K562 (cell line): ENCODE measurements at regions not wholly inside any gene's neighbourhood (a gene's known extent, or its start where the extent isn't known, plus 50 kb on each side); places are given as distances from the start of the nearest gene placed in this dataset.

Source experiments
- DMBX1 ChIP-seq: fragments of 250-450 bp; sonication (Bioruptor Pico); IDR thresholded peaks from 2 replicates; pipeline ENCODE4 v1.8.0; 2022; ENCODE audit warnings: inconsistent platforms, mild to moderate bottlenecking, moderate library complexity, borderline replicate concordance
- ELF2 ChIP-seq: fragments of 250-450 bp; sonication (Bioruptor Pico); IDR thresholded peaks from 2 replicates; pipeline ENCODE4 v1.5.0; 2021; ENCODE audit warnings: mild to moderate bottlenecking
- EP400 ChIP-seq: fragments of 450-650 bp; IDR thresholded peaks from 2 replicates; pipeline ENCODE4 v1.6.1; 2017; ENCODE audit warnings: antibody characterized with exemption, mild to moderate bottlenecking, moderate library complexity
- HOMEZ ChIP-seq: fragments of 250-450 bp; sonication (Bioruptor Pico); IDR thresholded peaks from 2 replicates; pipeline ENCODE4 v1.4.0; 2020; ENCODE audit warnings: mild to moderate bottlenecking, moderate library complexity
- KLF13 ChIP-seq: fragments of 450-650 bp; IDR thresholded peaks from 2 replicates; pipeline ENCODE4 v1.6.1; 2016; ENCODE audit warnings: missing genetic modification characterization, low read depth, mild to moderate bottlenecking, missing compliant biosample characterization, moderate library complexity, borderline replicate concordance
- L3MBTL2 ChIP-seq: fragments of 450-650 bp; IDR thresholded peaks from 2 replicates; pipeline ENCODE4 v1.6.1; 2016; ENCODE audit warnings: mild to moderate bottlenecking, moderate library complexity
- MAFF ChIP-seq: IDR thresholded peaks from 2 replicates; pipeline ENCODE4 v1.6.1; 2012; ENCODE audit warnings: low read length, improper control_type of control experiment
- MAFG ChIP-seq: fragments of 450-650 bp; conservative IDR thresholded peaks from 2 replicates; pipeline ENCODE4 v1.6.1; 2016; ENCODE audit warnings: missing genetic modification characterization, missing compliant biosample characterization
- MAFK ChIP-seq: IDR thresholded peaks from 2 replicates; pipeline ENCODE4 v1.6.1; 2011; ENCODE audit warnings: low read length, improper control_type of control experiment
- MAX ChIP-seq: sonication (generic); formaldehyde crosslinking; IDR thresholded peaks from 2 replicates; pipeline ENCODE4 v1.9.0; 2022; ENCODE audit warnings: mild to moderate bottlenecking, missing genetic modification reagents
- NFIC ChIP-seq: fragments of 450-650 bp; IDR thresholded peaks from 2 replicates; pipeline ENCODE4 v1.6.1; 2017; ENCODE audit warnings: mild to moderate bottlenecking, inconsistent platforms
- NR2C2 ChIP-seq, 2 experiments: fragments of 200-800 bp in 1 of 2; sonication (Bioruptor generic) in 1 of 2; sonication (generic) in 1 of 2; formaldehyde crosslinking in 1 of 2; IDR thresholded peaks; 2 replicates each; pipeline versions ENCODE4 v1.6.1 to v1.8.0; 2016 to 2022; ENCODE audit warnings: mild to moderate bottlenecking in 1 of 2, missing compliant biosample characterization in 1 of 2, missing genetic modification characterization in 1 of 2, missing genetic modification reagents in 1 of 2
- OTX1 ChIP-seq: fragments of 450-650 bp; formaldehyde crosslinking; IDR thresholded peaks from 2 replicates; pipeline ENCODE4 v1.4.0; 2022; ENCODE audit warnings: mild to moderate bottlenecking
- TAF1 ChIP-seq: IDR thresholded peaks from 2 replicates; pipeline ENCODE4 v1.6.1; 2011; ENCODE audit warnings: mild to moderate bottlenecking, low read length, moderate library complexity; ENCODE audit not compliant: insufficient read depth, control insufficient read depth, severe bottlenecking; ENCODE audit errors: extremely low read depth
- TCF7 ChIP-seq: sonication (generic); IDR thresholded peaks from 2 replicates; pipeline ENCODE4 v1.6.1; 2016; ENCODE audit warnings: antibody characterized with exemption, borderline replicate concordance
- ZNF644 ChIP-seq: fragments of 200-800 bp; sonication (Bioruptor generic); IDR thresholded peaks from 2 replicates; pipeline ENCODE4 v1.6.1; 2016; ENCODE audit warnings: low read depth, missing genetic modification characterization, missing compliant biosample characterization
- TF ChIP-seq, protein P1 (sequence below): sonication (generic); formaldehyde crosslinking; IDR thresholded peaks from 2 replicates; pipeline ENCODE4 v1.8.0; 2023; ENCODE audit warnings: mild to moderate bottlenecking, missing genetic modification reagents
- TF ChIP-seq, protein P2 (sequence below): sonication (generic); formaldehyde crosslinking; IDR thresholded peaks from 2 replicates; pipeline ENCODE4 v1.5.0; 2020; ENCODE audit warnings: missing genetic modification reagents
- TF ChIP-seq, protein P3 (sequence below): fragments of 250-450 bp; sonication (Bioruptor Pico); IDR thresholded peaks from 2 replicates; pipeline ENCODE4 v1.8.0; 2021; ENCODE audit warnings: moderate library complexity, mild to moderate bottlenecking, inconsistent platforms
- TF ChIP-seq, protein P4 (sequence below): fragments of 200-800 bp; sonication (Bioruptor generic); IDR thresholded peaks from 2 replicates; pipeline ENCODE4 v1.6.1; 2017; ENCODE audit warnings: missing genetic modification characterization, missing compliant biosample characterization
- TF ChIP-seq, protein P5 (sequence below): fragments of 250-450 bp; sonication (Bioruptor Pico); IDR thresholded peaks from 2 replicates; pipeline ENCODE4 v1.5.0; 2022; ENCODE audit warnings: mild to moderate bottlenecking

- TF ChIP-seq, protein P1, sequence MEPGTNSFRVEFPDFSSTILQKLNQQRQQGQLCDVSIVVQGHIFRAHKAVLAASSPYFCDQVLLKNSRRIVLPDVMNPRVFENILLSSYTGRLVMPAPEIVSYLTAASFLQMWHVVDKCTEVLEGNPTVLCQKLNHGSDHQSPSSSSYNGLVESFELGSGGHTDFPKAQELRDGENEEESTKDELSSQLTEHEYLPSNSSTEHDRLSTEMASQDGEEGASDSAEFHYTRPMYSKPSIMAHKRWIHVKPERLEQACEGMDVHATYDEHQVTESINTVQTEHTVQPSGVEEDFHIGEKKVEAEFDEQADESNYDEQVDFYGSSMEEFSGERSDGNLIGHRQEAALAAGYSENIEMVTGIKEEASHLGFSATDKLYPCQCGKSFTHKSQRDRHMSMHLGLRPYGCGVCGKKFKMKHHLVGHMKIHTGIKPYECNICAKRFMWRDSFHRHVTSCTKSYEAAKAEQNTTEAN (CRISPR knock-in tag): no peak
- TF ChIP-seq EP400 (0 out of 2 replicates have a peak, but pooled peaks have one; percentile 24), NR2C2 (CRISPR knock-in tag; IDR thresholded peaks at IDR 0.05) (no peak), NR2C2 (tag; IDR thresholded peaks at IDR 0.05) (peak; percentile 89), ZNF644 (tag) (peak; percentile 97), MAX (CRISPR knock-in tag) (no peak), MAFF (peak; percentile 96), TCF7 (no peak), NFIC (peak; percentile 91), ELF2 (peak; percentile 79), MAFK (peak; percentile 93), HOMEZ (CRISPR knock-in tag) (peak; percentile 96), TAF1 (no peak), DMBX1 (CRISPR knock-in tag) (peak; percentile 99), KLF13 (tag) (peak; percentile 94), MAFG (tag) (peak; percentile 98), L3MBTL2 (peak; percentile 46; the same call in 1 of the 2 replicates), OTX1 (CRISPR knock-in tag) (peak; percentile 45; the same call in 1 of the 2 replicates)
- TF ChIP-seq, protein P2, sequence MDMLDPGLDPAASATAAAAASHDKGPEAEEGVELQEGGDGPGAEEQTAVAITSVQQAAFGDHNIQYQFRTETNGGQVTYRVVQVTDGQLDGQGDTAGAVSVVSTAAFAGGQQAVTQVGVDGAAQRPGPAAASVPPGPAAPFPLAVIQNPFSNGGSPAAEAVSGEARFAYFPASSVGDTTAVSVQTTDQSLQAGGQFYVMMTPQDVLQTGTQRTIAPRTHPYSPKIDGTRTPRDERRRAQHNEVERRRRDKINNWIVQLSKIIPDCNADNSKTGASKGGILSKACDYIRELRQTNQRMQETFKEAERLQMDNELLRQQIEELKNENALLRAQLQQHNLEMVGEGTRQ: peak; percentile 26; the same call in 1 of the 2 replicates
- TF ChIP-seq, protein P3, sequence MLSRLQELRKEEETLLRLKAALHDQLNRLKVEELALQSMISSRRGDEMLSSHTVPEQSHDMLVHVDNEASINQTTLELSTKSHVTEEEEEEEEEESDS (CRISPR knock-in tag): 0 out of 2 replicates have a peak, but pooled peaks have one; percentile 35
- TF ChIP-seq, protein P4, sequence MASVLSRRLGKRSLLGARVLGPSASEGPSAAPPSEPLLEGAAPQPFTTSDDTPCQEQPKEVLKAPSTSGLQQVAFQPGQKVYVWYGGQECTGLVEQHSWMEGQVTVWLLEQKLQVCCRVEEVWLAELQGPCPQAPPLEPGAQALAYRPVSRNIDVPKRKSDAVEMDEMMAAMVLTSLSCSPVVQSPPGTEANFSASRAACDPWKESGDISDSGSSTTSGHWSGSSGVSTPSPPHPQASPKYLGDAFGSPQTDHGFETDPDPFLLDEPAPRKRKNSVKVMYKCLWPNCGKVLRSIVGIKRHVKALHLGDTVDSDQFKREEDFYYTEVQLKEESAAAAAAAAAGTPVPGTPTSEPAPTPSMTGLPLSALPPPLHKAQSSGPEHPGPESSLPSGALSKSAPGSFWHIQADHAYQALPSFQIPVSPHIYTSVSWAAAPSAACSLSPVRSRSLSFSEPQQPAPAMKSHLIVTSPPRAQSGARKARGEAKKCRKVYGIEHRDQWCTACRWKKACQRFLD (CRISPR knock-in tag): peak; percentile 99
- TF ChIP-seq, protein P5, sequence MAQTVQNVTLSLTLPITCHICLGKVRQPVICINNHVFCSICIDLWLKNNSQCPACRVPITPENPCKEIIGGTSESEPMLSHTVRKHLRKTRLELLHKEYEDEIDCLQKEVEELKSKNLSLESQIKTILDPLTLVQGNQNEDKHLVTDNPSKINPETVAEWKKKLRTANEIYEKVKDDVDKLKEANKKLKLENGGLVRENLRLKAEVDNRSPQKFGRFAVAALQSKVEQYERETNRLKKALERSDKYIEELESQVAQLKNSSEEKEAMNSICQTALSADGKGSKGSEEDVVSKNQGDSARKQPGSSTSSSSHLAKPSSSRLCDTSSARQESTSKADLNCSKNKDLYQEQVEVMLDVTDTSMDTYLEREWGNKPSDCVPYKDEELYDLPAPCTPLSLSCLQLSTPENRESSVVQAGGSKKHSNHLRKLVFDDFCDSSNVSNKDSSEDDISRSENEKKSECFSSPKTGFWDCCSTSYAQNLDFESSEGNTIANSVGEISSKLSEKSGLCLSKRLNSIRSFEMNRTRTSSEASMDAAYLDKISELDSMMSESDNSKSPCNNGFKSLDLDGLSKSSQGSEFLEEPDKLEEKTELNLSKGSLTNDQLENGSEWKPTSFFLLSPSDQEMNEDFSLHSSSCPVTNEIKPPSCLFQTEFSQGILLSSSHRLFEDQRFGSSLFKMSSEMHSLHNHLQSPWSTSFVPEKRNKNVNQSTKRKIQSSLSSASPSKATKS (CRISPR knock-in tag): peak; percentile 66; the same call in 1 of the 2 replicates
Measured at GRCh38 chr3:156620260-156620659, 54.1 kb upstream of the TIPARP start (continued).
